Panc1 (cell line): ENCODE measurements at regions not wholly inside any gene's neighbourhood (a gene's known extent, or its start where the extent isn't known, plus 50 kb on each side); places are given as distances from the start of the nearest gene placed in this dataset.

Experiments used
- ATAC-seq: fragments of 200-7000 bp; cut with Tn5 transposase; 2 replicates; pipeline ENCODE4 v1.9.1; 2020; ENCODE audit warnings: mild to moderate bottlenecking, moderate library complexity
- BruUV-seq: library from RNA; stranded (reverse); fragments of 400-500 nt; replicated peaks from 2 replicates; lab custom pipeline; 2021; lab: Mats Ljungman, UMichigan
- CTCF ChIA-PET: fragments of 300-600 bp; sonication (Branson Sonifier 250); formaldehyde crosslinking; loops from one replicate; lab custom pipeline; 2022; ENCODE audit warnings: antibody characterized with exemption; lab: Charles Lee
- POLR2A ChIA-PET: fragments of 300-600 bp; sonication (Branson Sonifier 250); formaldehyde crosslinking; loops from one replicate; lab custom pipeline; 2022; ENCODE audit warnings: antibody characterized with exemption; lab: Charles Lee
- DNase-seq: peaks from one replicate; pipeline ENCODE4 v3.0.0-alpha.2; 2010; ENCODE audit warnings: low read depth, low spot score
- H3K27ac ChIP-seq: 2 replicates; pipeline ENCODE4 v1.5.1; 2011; ENCODE audit warnings: mild to moderate bottlenecking, low read length, inconsistent platforms
- H3K27me3 ChIP-seq: fragments of 200-500 bp; sonication (Bioruptor generic); 2 replicates; pipeline ENCODE4 v1.6.0; 2014; ENCODE audit warnings: low read length, inconsistent platforms; ENCODE audit not compliant: control insufficient read depth, insufficient read depth
- H3K36me3 ChIP-seq: fragments of 200-500 bp; sonication (Bioruptor generic); 2 replicates; pipeline ENCODE4 v1.5.1; 2014; ENCODE audit warnings: inconsistent platforms, mild to moderate bottlenecking, low read length, moderate library complexity; ENCODE audit not compliant: control insufficient read depth, insufficient read depth
- H3K4me1 ChIP-seq: 2 replicates; pipeline ENCODE4 v1.5.1; 2011; ENCODE audit warnings: inconsistent platforms, mild to moderate bottlenecking, low read length, moderate library complexity; ENCODE audit not compliant: control insufficient read depth, insufficient read depth
- H3K4me3 ChIP-seq, 2 experiments: 2 replicates each; pipeline ENCODE4 v1.5.1; 2011 to 2012; ENCODE audit warnings: low read depth in 2 of 2, low read length in 2 of 2, mild to moderate bottlenecking in 2 of 2, inconsistent platforms in 1 of 2, moderate library complexity in 1 of 2
- H3K9me3 ChIP-seq: fragments of 200-500 bp; sonication (Bioruptor generic); 2 replicates; pipeline ENCODE4 v1.5.1; 2014; ENCODE audit warnings: low read depth, mild to moderate bottlenecking, inconsistent platforms, low read length, moderate library complexity; ENCODE audit not compliant: control insufficient read depth, insufficient read depth
- POLR2AphosphoS5 ChIP-seq: IDR thresholded peaks from 2 replicates; pipeline ENCODE4 v1.6.1; 2012; ENCODE audit warnings: mild to moderate bottlenecking, low read depth, low read length, moderate library complexity
- REST ChIP-seq, 2 experiments: IDR thresholded peaks; 2 replicates each; pipeline ENCODE4 v1.6.1; 2011 to 2012; ENCODE audit warnings: low read depth in 2 of 2, control low read depth in 1 of 2, low read length in 1 of 2, mild to moderate bottlenecking in 1 of 2, moderate library complexity in 1 of 2; ENCODE audit not compliant: insufficient read depth in 1 of 2
- SIN3A ChIP-seq: IDR thresholded peaks from 2 replicates; pipeline ENCODE4 v1.6.1; 2012; ENCODE audit warnings: low read depth, mild to moderate bottlenecking, low read length, moderate library complexity, borderline replicate concordance; ENCODE audit not compliant: insufficient read depth
- TCF7L2 ChIP-seq: IDR thresholded peaks from 2 replicates; pipeline ENCODE4 v1.6.1; 2011; ENCODE audit warnings: mild to moderate bottlenecking, low read depth, low read length, inconsistent platforms
- in situ Hi-C: cut with HindIII; loops from 2 replicates; pipeline ENCODE4 v1.10.0; 2016; ENCODE audit warnings: low sequenced_read_pairs, low pct_unique_long_range_greater_than_20kb
- intact Hi-C: fragments of 100-400 bp; cut with micrococcal nuclease; formaldehyde crosslinking; loops from one replicate; pipeline ENCODE4 v1.10.0; 2022; ENCODE audit not compliant: unreplicated experiment
- TF ChIP-seq, protein P1 (sequence below): fragments of 450-650 bp; IDR thresholded peaks from 2 replicates; pipeline ENCODE4 v1.5.1; 2017; ENCODE audit warnings: mild to moderate bottlenecking

- ChIA-PET POLR2A (no interaction called here), CTCF (no interaction called here)
- no peak for DNase-seq
- H3K9me3 ChIP-seq: no peaks in the 10 kb centered on the region; the same call in 1 of the 2 replicates
- no peaks in the 10 kb centered on the region for H3K36me3 ChIP-seq
- TF ChIP-seq, protein P1, sequence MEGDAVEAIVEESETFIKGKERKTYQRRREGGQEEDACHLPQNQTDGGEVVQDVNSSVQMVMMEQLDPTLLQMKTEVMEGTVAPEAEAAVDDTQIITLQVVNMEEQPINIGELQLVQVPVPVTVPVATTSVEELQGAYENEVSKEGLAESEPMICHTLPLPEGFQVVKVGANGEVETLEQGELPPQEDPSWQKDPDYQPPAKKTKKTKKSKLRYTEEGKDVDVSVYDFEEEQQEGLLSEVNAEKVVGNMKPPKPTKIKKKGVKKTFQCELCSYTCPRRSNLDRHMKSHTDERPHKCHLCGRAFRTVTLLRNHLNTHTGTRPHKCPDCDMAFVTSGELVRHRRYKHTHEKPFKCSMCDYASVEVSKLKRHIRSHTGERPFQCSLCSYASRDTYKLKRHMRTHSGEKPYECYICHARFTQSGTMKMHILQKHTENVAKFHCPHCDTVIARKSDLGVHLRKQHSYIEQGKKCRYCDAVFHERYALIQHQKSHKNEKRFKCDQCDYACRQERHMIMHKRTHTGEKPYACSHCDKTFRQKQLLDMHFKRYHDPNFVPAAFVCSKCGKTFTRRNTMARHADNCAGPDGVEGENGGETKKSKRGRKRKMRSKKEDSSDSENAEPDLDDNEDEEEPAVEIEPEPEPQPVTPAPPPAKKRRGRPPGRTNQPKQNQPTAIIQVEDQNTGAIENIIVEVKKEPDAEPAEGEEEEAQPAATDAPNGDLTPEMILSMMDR: no peak
- no peak for TF ChIP-seq SIN3A
- no peak for TF ChIP-seq POLR2AphosphoS5
- TF ChIP-seq REST (IDR thresholded peaks at IDR 0.05; ENCODE audit: insufficient read depth in 1 of 2, low read depth in 2 of 2, low read length in 1 of 2): no peak
- no peak for TF ChIP-seq TCF7L2
- BruUV-seq: no TSS peak
- H3K27ac ChIP-seq: no peak overlapping the region
- H3K27me3 ChIP-seq: no peaks in the 10 kb centered on the region
- in situ Hi-C loops (no loop called here), intact Hi-C loops (no loop called here)
- no peak for ATAC-seq
- H3K4me1 ChIP-seq: no peaks in the 10 kb centered on the region
- no peak overlapping the region for H3K4me3 ChIP-seq
These were observed 105.0 kb upstream of the SH3BP4 start for GRCh38 chr2:234846599-234847363.

- ChIA-PET CTCF (no interaction called here), POLR2A (no interaction called here)
- ATAC-seq (no peak), DNase-seq (no peak)
- intact Hi-C loops (no loop called here), in situ Hi-C loops (no loop called here)
- H3K27me3 ChIP-seq: no peaks in the 10 kb centered on the region
- TF ChIP-seq POLR2AphosphoS5 (no peak), SIN3A (no peak), REST (IDR thresholded peaks at IDR 0.05; ENCODE audit: insufficient read depth in 1 of 2, low read depth in 2 of 2, low read length in 1 of 2) (no peak), TCF7L2 (no peak)
- TF ChIP-seq, protein P1: no peak
- H3K9me3 ChIP-seq: no peaks in the 10 kb centered on the region; the same call in 1 of the 2 replicates
- no peaks in the 10 kb centered on the region for H3K36me3 ChIP-seq
- no TSS peak for BruUV-seq
- peaks cover 4% of the 10 kb centered on the region for H3K4me1 ChIP-seq
- peak overlapping the region; percentile 23; the same call in 1 of the 2 replicates for H3K27ac ChIP-seq
- H3K4me3 ChIP-seq: no peak overlapping the region
These were observed 105.9 kb upstream of the SH3BP4 start for GRCh38 chr2:234845602-234846590.
